ENCODE measurements at regions not wholly inside any gene's neighbourhood (a gene's known extent, or its start where the extent isn't known, plus 50 kb on each side); places are given as distances from the start of the nearest gene placed in this dataset.
"Not testable (repeated sequence)": the region's sequence is repeated elsewhere in the genome, so short reads cannot be mapped to it uniquely, and the experiment has no call there.

- H3K9me3 Mint-ChIP-seq (ENCODE audit: low read depth, unreplicated experiment): no peaks in the 10 kb centered on the region
- BruUV-seq (replicated peaks): no TSS peak
- DNase-seq: no peak
Observed at GRCh38 chr15:38112406-38112805, 140.2 kb upstream of the SPRED1 start.

GRCh38 chr15:38115121-38115520 is 137.5 kb upstream of the SPRED1 start:
- H3K36me3 Mint-ChIP-seq (ENCODE audit: insufficient read depth, unreplicated experiment): no peaks in the 10 kb centered on the region
- H3K9me3 Mint-ChIP-seq (ENCODE audit: low read depth, unreplicated experiment): no peaks in the 10 kb centered on the region
- CTCF ChIA-PET: no interaction called here
- no peak for DNase-seq
- BruUV-seq (replicated peaks): no TSS peak
- no peaks in the 10 kb centered on the region for H3K4me1 Mint-ChIP-seq (ENCODE audit: low read depth, unreplicated experiment)
- TF ChIP-seq CTCF (IDR thresholded peaks at IDR 0.05; ENCODE audit: unreplicated experiment): no peak
- H3K27ac Mint-ChIP-seq (ENCODE audit: unreplicated experiment): no peak overlapping the region
- no peak overlapping the region for H3K4me3 Mint-ChIP-seq (ENCODE audit: low read depth, unreplicated experiment)
- intact Hi-C loops (cut with micrococcal nuclease; ENCODE audit: unreplicated experiment): loop anchor here (10.0 kb wide), 1 partner anchor 110 kb away; no protein-coding TSS in a partner anchor
- no peaks in the 10 kb centered on the region for H3K27me3 Mint-ChIP-seq (ENCODE audit: unreplicated experiment)

More at GRCh38 chr15:38112406-38112805, 140.2 kb upstream of the SPRED1 start:
- no peaks in the 10 kb centered on the region for H3K36me3 Mint-ChIP-seq (ENCODE audit: insufficient read depth, unreplicated experiment)
- CTCF ChIA-PET: no interaction called here
- H3K4me3 Mint-ChIP-seq (ENCODE audit: low read depth, unreplicated experiment): no peak overlapping the region
- H3K4me1 Mint-ChIP-seq (ENCODE audit: low read depth, unreplicated experiment): no peaks in the 10 kb centered on the region
- no peak for TF ChIP-seq CTCF (IDR thresholded peaks at IDR 0.05; ENCODE audit: unreplicated experiment)
- no peaks in the 10 kb centered on the region for H3K27me3 Mint-ChIP-seq (ENCODE audit: unreplicated experiment)
- H3K27ac Mint-ChIP-seq (ENCODE audit: unreplicated experiment): no peak overlapping the region
- intact Hi-C loops (cut with micrococcal nuclease; ENCODE audit: unreplicated experiment): loop anchor here (10.0 kb wide), 1 partner anchor 112 kb away; no protein-coding TSS in a partner anchor

DNA sequence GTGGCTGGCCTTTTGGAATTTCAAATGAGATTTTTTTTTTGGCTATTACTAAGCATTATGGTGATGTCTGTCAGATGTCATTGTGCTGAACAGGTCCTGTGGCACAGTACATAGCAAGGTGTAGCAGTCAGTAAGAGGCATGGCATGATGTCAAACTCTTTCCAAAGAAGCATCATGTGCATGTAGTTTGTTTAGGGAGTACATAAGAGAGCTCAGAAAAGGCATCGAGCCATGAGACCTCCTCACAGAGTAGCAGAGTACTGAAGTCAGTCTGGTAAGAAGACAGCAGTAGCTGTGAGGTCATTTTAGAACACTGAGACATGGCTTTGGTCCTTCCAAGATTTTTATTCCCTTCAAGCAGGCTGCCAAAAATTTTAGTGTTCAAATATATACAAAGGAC is 134.9 kb upstream of the SPRED1 start:
- Mint-ChIP-seq H3K4me1 (ENCODE audit: low read depth, unreplicated experiment) (no peaks in the 10 kb centered on the region), H3K27me3 (ENCODE audit: unreplicated experiment) (no peaks in the 10 kb centered on the region), H3K4me3 (ENCODE audit: low read depth, unreplicated experiment) (no peak overlapping the region), H3K9me3 (ENCODE audit: low read depth, unreplicated experiment) (peaks cover 5% of the 10 kb centered on the region), H3K36me3 (ENCODE audit: insufficient read depth, unreplicated experiment) (no peaks in the 10 kb centered on the region), H3K27ac (ENCODE audit: unreplicated experiment) (no peak overlapping the region)
- TF ChIP-seq CTCF (IDR thresholded peaks at IDR 0.05; ENCODE audit: unreplicated experiment): no peak
- intact Hi-C loops (cut with micrococcal nuclease; ENCODE audit: unreplicated experiment): loop anchor here (10.0 kb wide), 1 partner anchor 107 kb away; no protein-coding TSS in a partner anchor
- CTCF ChIA-PET: no interaction called here
- no peak for DNase-seq
- BruUV-seq (replicated peaks): no TSS peak

- intact Hi-C loops (cut with micrococcal nuclease; ENCODE audit: unreplicated experiment): loop anchor here (10.0 kb wide), 2 partner anchors 45 to 105 kb away; no protein-coding TSS in a partner anchor
- H3K9me3 Mint-ChIP-seq (ENCODE audit: low read depth, unreplicated experiment); H3K27me3 Mint-ChIP-seq (ENCODE audit: unreplicated experiment); H3K4me3 Mint-ChIP-seq (ENCODE audit: low read depth, unreplicated experiment); H3K36me3 Mint-ChIP-seq (ENCODE audit: insufficient read depth, unreplicated experiment); H3K4me1 Mint-ChIP-seq (ENCODE audit: low read depth, unreplicated experiment); BruUV-seq (replicated peaks); CTCF ChIA-PET; H3K27ac Mint-ChIP-seq (ENCODE audit: unreplicated experiment): not testable (repeated sequence)
- peak; percentile 43 for DNase-seq
Observed at GRCh38 chr15:38119865-38120264, 132.8 kb upstream of the SPRED1 start.

- intact Hi-C loops (cut with micrococcal nuclease; ENCODE audit: unreplicated experiment): loop anchor here (10.0 kb wide), 1 partner anchor 53 kb away; no protein-coding TSS in a partner anchor
- Mint-ChIP-seq H3K27me3 (ENCODE audit: unreplicated experiment) (no peaks in the 10 kb centered on the region), H3K36me3 (ENCODE audit: insufficient read depth, unreplicated experiment) (no peaks in the 10 kb centered on the region), H3K4me3 (ENCODE audit: low read depth, unreplicated experiment) (no peak overlapping the region), H3K27ac (ENCODE audit: unreplicated experiment) (no peak overlapping the region), H3K4me1 (ENCODE audit: low read depth, unreplicated experiment) (no peaks in the 10 kb centered on the region), H3K9me3 (ENCODE audit: low read depth, unreplicated experiment) (peaks cover 4% of the 10 kb centered on the region)
- BruUV-seq (replicated peaks): no TSS peak
- CTCF ChIA-PET: interaction anchor here (0.5 kb wide), 1 partner anchor 220 kb away, joined by 4 read pairs; no protein-coding TSS in a partner anchor
- no peak for TF ChIP-seq CTCF (IDR thresholded peaks at IDR 0.05; ENCODE audit: unreplicated experiment)
- no peak for DNase-seq
Observed at GRCh38 chr15:38127306-38127771, 125.3 kb upstream of the SPRED1 start.

Data from Calu3 (cell line).